HEK293 (cell line): ENCODE measurements at regions not wholly inside any gene's neighbourhood (a gene's known extent, or its start where the extent isn't known, plus 50 kb on each side); places are given as distances from the start of the nearest gene placed in this dataset.
"Not testable (repeated sequence)": the region's sequence is repeated elsewhere in the genome, so short reads cannot be mapped to it uniquely, and the experiment has no call there.

Source experiments
- CTCF ChIA-PET: fragments of 350-600 bp; formaldehyde crosslinking; extraction: SDS; loops from one replicate; lab custom pipeline; 2021; ENCODE audit warnings: antibody characterized with exemption; lab: Yijun Ruan, JAX
- POLR2A ChIA-PET: fragments of 300-600 bp; formaldehyde crosslinking; extraction: SDS; loops from one replicate; lab custom pipeline; 2020; ENCODE audit warnings: antibody characterized with exemption, inconsistent platforms; lab: Yijun Ruan, JAX
- H3K27ac ChIP-seq: fragments of 200-500 bp; sonication (Bioruptor generic); 2 replicates; pipeline ENCODE4 v1.5.1; 2014; ENCODE audit warnings: low read depth, low read length, control low read depth, inconsistent platforms; ENCODE audit errors: extremely low read depth
- H3K36me3 ChIP-seq, 2 experiments: fragments of 200-500 bp in 1 of 2; sonication (Bioruptor generic) in 1 of 2; 1 replicate in 1 of 2; 2 replicates in 1 of 2; pipeline ENCODE4 v1.5.1; 2014 to 2017; ENCODE audit warnings: inconsistent platforms in 2 of 2, low read length in 2 of 2; ENCODE audit not compliant: control insufficient read depth in 2 of 2, insufficient read depth in 1 of 2
- H3K4me1 ChIP-seq: fragments of 200-500 bp; sonication (Bioruptor generic); 2 replicates; pipeline ENCODE4 v1.5.1; 2014; ENCODE audit warnings: mild to moderate bottlenecking, low read length, inconsistent platforms; ENCODE audit not compliant: control insufficient read depth, insufficient read depth
- H3K4me3 ChIP-seq: 2 replicates; pipeline ENCODE4 v1.5.1; 2011; ENCODE audit warnings: low read depth, mild to moderate bottlenecking, control low read depth, low read length, moderate library complexity
- H3K9me3 ChIP-seq: fragments of 200-500 bp; sonication (Bioruptor generic); 2 replicates; pipeline ENCODE4 v1.5.1; 2014; ENCODE audit warnings: low read depth, low read length, inconsistent platforms; ENCODE audit not compliant: control insufficient read depth, insufficient read depth
- EGR2 ChIP-seq: fragments of 450-650 bp; formaldehyde crosslinking; IDR thresholded peaks from 2 replicates; pipeline ENCODE4 v1.5.1; 2016; ENCODE audit warnings: low read depth, missing biosample characterization, missing genetic modification characterization
- KLF7 ChIP-seq: fragments of 450-650 bp; formaldehyde crosslinking; IDR thresholded peaks from 2 replicates; pipeline ENCODE4 v1.5.1; 2016; ENCODE audit warnings: missing biosample characterization, missing genetic modification characterization, borderline replicate concordance
- RBAK ChIP-seq: fragments of 450-650 bp; formaldehyde crosslinking; IDR thresholded peaks from 2 replicates; pipeline ENCODE4 v1.5.1; 2016; ENCODE audit warnings: missing biosample characterization, missing genetic modification characterization
- SCRT2 ChIP-seq: fragments of 450-650 bp; formaldehyde crosslinking; IDR thresholded peaks from 2 replicates; pipeline ENCODE4 v1.5.1; 2016; ENCODE audit warnings: missing biosample characterization, missing genetic modification characterization
- TRIM28 ChIP-seq: IDR thresholded peaks from 2 replicates; pipeline ENCODE4 v1.6.1; 2011; ENCODE audit warnings: low read length, control low read depth, borderline replicate concordance
- ZNF138 ChIP-seq: fragments of 450-650 bp; formaldehyde crosslinking; IDR thresholded peaks from 2 replicates; pipeline ENCODE4 v1.5.1; 2016; ENCODE audit warnings: missing biosample characterization, missing genetic modification characterization, borderline replicate concordance
- ZNF155 ChIP-seq: fragments of 450-650 bp; formaldehyde crosslinking; IDR thresholded peaks from 2 replicates; pipeline ENCODE4 v1.5.1; 2016; ENCODE audit warnings: missing biosample characterization, missing genetic modification characterization
- ZNF174 ChIP-seq: fragments of 450-650 bp; formaldehyde crosslinking; IDR thresholded peaks from 2 replicates; pipeline ENCODE4 v1.5.0; 2017; ENCODE audit warnings: missing biosample characterization, mild to moderate bottlenecking, missing genetic modification characterization
- ZNF223 ChIP-seq: fragments of 450-650 bp; formaldehyde crosslinking; IDR thresholded peaks from 2 replicates; pipeline ENCODE4 v1.5.1; 2016; ENCODE audit warnings: missing biosample characterization, missing genetic modification characterization
- ZNF366 ChIP-seq: fragments of 450-650 bp; formaldehyde crosslinking; conservative IDR thresholded peaks from 2 replicates; pipeline ENCODE4 v1.5.1; 2016; ENCODE audit warnings: missing biosample characterization, missing genetic modification characterization
- ZNF37A ChIP-seq: fragments of 450-650 bp; IDR thresholded peaks from 2 replicates; pipeline ENCODE4 v1.5.1; 2018; ENCODE audit warnings: missing biosample characterization, missing genetic modification characterization
- ZNF394 ChIP-seq: fragments of 450-650 bp; formaldehyde crosslinking; IDR thresholded peaks from 2 replicates; pipeline ENCODE4 v1.5.1; 2016; ENCODE audit warnings: missing biosample characterization, missing genetic modification characterization, mild to moderate bottlenecking, moderate library complexity, borderline replicate concordance
- ZNF416 ChIP-seq: fragments of 450-650 bp; formaldehyde crosslinking; IDR thresholded peaks from 2 replicates; pipeline ENCODE4 v1.5.1; 2016; ENCODE audit warnings: missing biosample characterization, missing genetic modification characterization
- ZNF501 ChIP-seq: fragments of 450-650 bp; formaldehyde crosslinking; IDR thresholded peaks from 2 replicates; pipeline ENCODE4 v1.5.1; 2016; ENCODE audit warnings: missing biosample characterization, missing genetic modification characterization
- ZNF555 ChIP-seq: fragments of 450-650 bp; formaldehyde crosslinking; conservative IDR thresholded peaks from 2 replicates; pipeline ENCODE4 v1.5.1; 2017; ENCODE audit warnings: missing biosample characterization, mild to moderate bottlenecking, missing genetic modification characterization, inconsistent platforms
- ZNF585B ChIP-seq: fragments of 450-650 bp; formaldehyde crosslinking; IDR thresholded peaks from 2 replicates; pipeline ENCODE4 v1.5.1; 2016; ENCODE audit warnings: missing biosample characterization, missing genetic modification characterization
- ZNF776 ChIP-seq: fragments of 450-650 bp; formaldehyde crosslinking; IDR thresholded peaks from 2 replicates; pipeline ENCODE4 v1.5.0; 2017; ENCODE audit warnings: missing biosample characterization, missing genetic modification characterization, borderline replicate concordance
- ZNF791 ChIP-seq: fragments of 450-650 bp; formaldehyde crosslinking; IDR thresholded peaks from 2 replicates; pipeline ENCODE4 v1.5.1; 2016; ENCODE audit warnings: missing biosample characterization, missing genetic modification characterization
- ZNF843 ChIP-seq: fragments of 450-650 bp; formaldehyde crosslinking; IDR thresholded peaks from 2 replicates; pipeline ENCODE4 v1.5.1; 2016; ENCODE audit warnings: missing biosample characterization, missing genetic modification characterization
- ZSCAN30 ChIP-seq: fragments of 450-650 bp; IDR thresholded peaks from 2 replicates; pipeline ENCODE4 v1.5.1; 2018; ENCODE audit warnings: missing biosample characterization, mild to moderate bottlenecking, missing genetic modification characterization, moderate library complexity
- TF ChIP-seq, protein P1 (sequence below): fragments of 450-650 bp; formaldehyde crosslinking; IDR thresholded peaks from 2 replicates; pipeline ENCODE4 v1.5.1; 2016; ENCODE audit warnings: missing biosample characterization, missing genetic modification characterization
- TF ChIP-seq, protein P2 (sequence below): fragments of 450-650 bp; formaldehyde crosslinking; IDR thresholded peaks from 2 replicates; pipeline ENCODE4 v1.5.1; 2016; ENCODE audit warnings: missing biosample characterization, missing genetic modification characterization
- TF ChIP-seq, protein P3 (sequence below): fragments of 450-650 bp; formaldehyde crosslinking; IDR thresholded peaks from 2 replicates; pipeline ENCODE4 v1.5.1; 2017; ENCODE audit warnings: missing biosample characterization, mild to moderate bottlenecking, missing genetic modification characterization, moderate library complexity
- TF ChIP-seq, protein P4 (sequence below): fragments of 450-650 bp; formaldehyde crosslinking; IDR thresholded peaks from 2 replicates; pipeline ENCODE4 v1.5.1; 2016; ENCODE audit warnings: missing biosample characterization, missing genetic modification characterization

DNA sequence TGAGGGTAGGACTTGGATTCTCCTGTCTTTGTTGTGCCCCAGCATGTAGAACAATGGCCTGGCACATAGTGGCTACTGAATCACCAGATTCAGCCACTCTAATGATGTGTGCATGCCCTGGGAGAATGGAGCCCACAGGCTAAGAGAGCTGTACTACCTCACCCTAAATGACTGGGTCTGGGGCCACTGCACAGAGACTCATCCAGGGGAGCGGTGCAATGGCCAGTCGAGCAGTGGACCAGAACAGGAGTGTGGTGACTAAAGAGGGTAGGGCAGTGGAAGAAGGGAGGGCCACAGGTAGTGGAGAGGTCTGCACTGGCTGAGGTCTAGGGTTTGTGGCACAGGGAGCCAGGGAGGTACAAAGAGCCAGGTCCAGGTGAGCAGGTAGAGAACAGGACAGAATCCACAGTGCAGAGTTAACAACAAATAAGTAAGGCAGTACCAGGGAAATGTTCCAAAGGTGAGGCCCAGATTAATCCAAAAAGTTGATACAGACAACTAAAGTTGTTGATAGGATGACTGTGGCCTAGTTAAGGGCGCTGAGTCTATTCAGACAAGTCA lies 142.7 kb upstream of the ATP11B start:
- no peaks in the 10 kb centered on the region for H3K9me3 ChIP-seq
- H3K27ac ChIP-seq: no peak overlapping the region
- POLR2A ChIA-PET: no interaction called here
- no peak overlapping the region for H3K4me3 ChIP-seq
- H3K36me3 ChIP-seq: no peaks in the 10 kb centered on the region
- no peaks in the 10 kb centered on the region for H3K4me1 ChIP-seq
- no peak for TF ChIP-seq SCRT2
- no peak for TF ChIP-seq ZNF791 (tag by site-specific recombination)
- TF ChIP-seq KLF7 (tag by site-specific recombination): no peak
- no peak for TF ChIP-seq ZNF394
- no peak for TF ChIP-seq ZNF155 (tag by site-specific recombination)
- no peak for TF ChIP-seq ZNF223 (tag by site-specific recombination)
- CTCF ChIA-PET: no interaction called here

DNA sequence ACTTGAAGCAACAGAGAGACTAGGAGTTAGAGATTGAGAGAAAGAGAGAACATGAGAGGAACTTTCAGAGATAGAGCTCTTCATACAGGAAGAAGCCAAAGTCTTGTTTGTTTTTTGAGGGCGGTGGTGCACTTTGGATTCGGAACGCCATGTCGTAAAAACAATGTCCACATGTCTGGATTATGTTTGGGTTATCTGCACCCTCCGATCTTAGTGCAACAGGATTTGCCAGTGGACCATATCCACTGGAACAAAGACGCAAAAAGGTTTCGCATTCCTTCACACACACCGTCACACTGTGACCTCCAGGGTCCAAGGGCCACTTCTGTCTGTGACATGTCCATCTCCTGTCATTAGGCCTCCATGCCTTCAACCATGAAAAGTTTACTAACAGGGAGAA lies 141.8 kb upstream of the ATP11B start:
- POLR2A ChIA-PET: no interaction called here
- CTCF ChIA-PET: no interaction called here

DNA sequence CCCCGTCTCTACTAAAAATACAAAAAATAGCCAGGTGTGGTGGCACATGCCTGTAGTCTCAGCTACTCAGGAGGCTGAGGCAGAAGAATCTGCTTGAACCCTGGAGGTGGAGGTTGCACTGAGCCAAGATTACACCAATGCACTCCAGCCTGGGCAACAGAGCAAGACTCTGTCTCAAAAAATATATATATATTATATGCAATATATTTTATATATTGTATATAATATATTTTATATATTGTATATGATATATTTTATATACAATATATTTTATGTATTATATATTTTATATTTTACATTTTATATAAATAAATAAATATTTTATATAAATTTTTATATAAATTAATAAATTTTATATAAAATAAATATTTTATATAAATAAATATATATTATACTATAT lies 140.2 kb upstream of the ATP11B start:
- POLR2A ChIA-PET, H3K4me3 ChIP-seq, CTCF ChIA-PET, H3K36me3 ChIP-seq, H3K4me1 ChIP-seq, H3K27ac ChIP-seq, H3K9me3 ChIP-seq: not testable (repeated sequence)

More for the DNA sequence above, 141.8 kb upstream of the ATP11B start:
- H3K27ac ChIP-seq: no peak overlapping the region
- H3K36me3 ChIP-seq: no peaks in the 10 kb centered on the region
- TF ChIP-seq, protein P1, sequence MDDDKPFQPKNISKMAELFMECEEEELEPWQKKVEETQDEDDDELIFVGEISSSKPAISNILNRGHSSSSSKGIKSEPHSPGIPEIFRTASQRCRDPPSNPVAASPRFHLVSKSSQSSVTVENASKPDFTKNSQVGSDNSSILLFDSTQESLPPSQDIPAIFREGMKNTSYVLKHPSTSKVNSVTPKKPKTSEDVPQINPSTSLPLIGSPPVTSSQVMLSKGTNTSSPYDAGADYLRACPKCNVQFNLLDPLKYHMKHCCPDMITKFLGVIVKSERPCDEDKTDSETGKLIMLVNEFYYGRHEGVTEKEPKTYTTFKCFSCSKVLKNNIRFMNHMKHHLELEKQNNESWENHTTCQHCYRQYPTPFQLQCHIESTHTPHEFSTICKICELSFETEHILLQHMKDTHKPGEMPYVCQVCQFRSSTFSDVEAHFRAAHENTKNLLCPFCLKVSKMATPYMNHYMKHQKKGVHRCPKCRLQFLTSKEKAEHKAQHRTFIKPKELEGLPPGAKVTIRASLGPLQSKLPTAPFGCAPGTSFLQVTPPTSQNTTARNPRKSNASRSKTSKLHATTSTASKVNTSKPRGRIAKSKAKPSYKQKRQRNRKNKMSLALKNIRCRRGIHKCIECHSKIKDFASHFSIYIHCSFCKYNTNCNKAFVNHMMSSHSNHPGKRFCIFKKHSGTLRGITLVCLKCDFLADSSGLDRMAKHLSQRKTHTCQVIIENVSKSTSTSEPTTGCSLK: no peak
- TF ChIP-seq ZSCAN30 (tag by site-specific recombination) (no peak), ZNF366 (tag by site-specific recombination) (no peak), ZNF776 (tag by site-specific recombination) (no peak), ZNF416 (tag by site-specific recombination) (no peak), TRIM28 (no peak), ZNF843 (tag by site-specific recombination) (no peak), ZNF138 (no peak), ZNF555 (no peak), ZNF37A (tag by site-specific recombination) (no peak), ZNF501 (tag by site-specific recombination) (no peak), EGR2 (tag by site-specific recombination) (no peak), ZNF585B (no peak), ZNF174 (tag by site-specific recombination) (no peak), RBAK (tag by site-specific recombination) (no peak)
- TF ChIP-seq, protein P2, sequence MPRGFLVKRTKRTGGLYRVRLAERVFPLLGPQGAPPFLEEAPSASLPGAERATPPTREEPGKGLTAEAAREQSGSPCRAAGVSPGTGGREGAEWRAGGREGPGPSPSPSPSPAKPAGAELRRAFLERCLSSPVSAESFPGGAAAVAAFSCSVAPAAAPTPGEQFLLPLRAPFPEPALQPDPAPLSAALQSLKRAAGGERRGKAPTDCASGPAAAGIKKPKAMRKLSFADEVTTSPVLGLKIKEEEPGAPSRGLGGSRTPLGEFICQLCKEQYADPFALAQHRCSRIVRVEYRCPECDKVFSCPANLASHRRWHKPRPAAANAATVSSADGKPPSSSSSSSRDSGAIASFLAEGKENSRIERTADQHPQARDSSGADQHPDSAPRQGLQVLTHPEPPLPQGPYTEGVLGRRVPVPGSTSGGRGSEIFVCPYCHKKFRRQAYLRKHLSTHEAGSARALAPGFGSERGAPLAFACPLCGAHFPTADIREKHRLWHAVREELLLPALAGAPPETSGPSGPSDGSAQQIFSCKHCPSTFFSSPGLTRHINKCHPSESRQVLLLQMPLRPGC (tag by site-specific recombination): no peak
- TF ChIP-seq, protein P3, sequence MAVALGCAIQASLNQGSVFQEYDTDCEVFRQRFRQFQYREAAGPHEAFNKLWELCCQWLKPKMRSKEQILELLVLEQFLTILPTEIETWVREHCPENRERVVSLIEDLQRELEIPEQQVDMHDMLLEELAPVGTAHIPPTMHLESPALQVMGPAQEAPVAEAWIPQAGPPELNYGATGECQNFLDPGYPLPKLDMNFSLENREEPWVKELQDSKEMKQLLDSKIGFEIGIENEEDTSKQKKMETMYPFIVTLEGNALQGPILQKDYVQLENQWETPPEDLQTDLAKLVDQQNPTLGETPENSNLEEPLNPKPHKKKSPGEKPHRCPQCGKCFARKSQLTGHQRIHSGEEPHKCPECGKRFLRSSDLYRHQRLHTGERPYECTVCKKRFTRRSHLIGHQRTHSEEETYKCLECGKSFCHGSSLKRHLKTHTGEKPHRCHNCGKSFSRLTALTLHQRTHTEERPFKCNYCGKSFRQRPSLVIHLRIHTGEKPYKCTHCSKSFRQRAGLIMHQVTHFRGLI (tag by site-specific recombination): no peak
- TF ChIP-seq, protein P4, sequence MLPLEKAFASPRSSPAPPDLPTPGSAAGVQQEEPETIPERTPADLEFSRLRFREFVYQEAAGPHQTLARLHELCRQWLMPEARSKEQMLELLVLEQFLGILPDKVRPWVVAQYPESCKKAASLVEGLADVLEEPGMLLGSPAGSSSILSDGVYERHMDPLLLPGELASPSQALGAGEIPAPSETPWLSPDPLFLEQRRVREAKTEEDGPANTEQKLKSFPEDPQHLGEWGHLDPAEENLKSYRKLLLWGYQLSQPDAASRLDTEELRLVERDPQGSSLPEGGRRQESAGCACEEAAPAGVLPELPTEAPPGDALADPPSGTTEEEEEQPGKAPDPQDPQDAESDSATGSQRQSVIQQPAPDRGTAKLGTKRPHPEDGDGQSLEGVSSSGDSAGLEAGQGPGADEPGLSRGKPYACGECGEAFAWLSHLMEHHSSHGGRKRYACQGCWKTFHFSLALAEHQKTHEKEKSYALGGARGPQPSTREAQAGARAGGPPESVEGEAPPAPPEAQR: no peak
- H3K4me3 ChIP-seq: no peak overlapping the region
- H3K4me1 ChIP-seq: no peaks in the 10 kb centered on the region
- no peaks in the 10 kb centered on the region for H3K9me3 ChIP-seq
